GM21515 (cell line): ENCODE measurements at regions not wholly inside any gene's neighbourhood (a gene's known extent, or its start where the extent isn't known, plus 50 kb on each side); places are given as distances from the start of the nearest gene placed in this dataset.
"Not testable (repeated sequence)": the region's sequence is repeated elsewhere in the genome, so short reads cannot be mapped to it uniquely, and the experiment has no call there.

Experiments used
- ATAC-seq: cut with Tn5 transposase; IDR thresholded peaks from one replicate; pipeline ENCODE4 v1.9.1; 2021; ENCODE audit not compliant: unreplicated experiment

GRCh38 chr9:16267281-16268066 lies 603.0 kb downstream of the BNC2 start:
- no peak for ATAC-seq

GRCh38 chr9:16268067-16268881 lies 602.2 kb downstream of the BNC2 start:
- no peak for ATAC-seq

GRCh38 chr9:16271967-16272366 lies 598.5 kb downstream of the BNC2 start:
- no peak for ATAC-seq

GRCh38 chr9:16272776-16273175 lies 597.7 kb downstream of the BNC2 start:
- ATAC-seq, result no peak

GRCh38 chr9:16275795-16276624 lies 594.5 kb downstream of the BNC2 start:
- no peak for ATAC-seq

GRCh38 chr9:16276866-16277265 lies 593.6 kb downstream of the BNC2 start:
- no peak for ATAC-seq

- no peak for ATAC-seq
Observed at GRCh38 chr9:16277471-16277960, 593.0 kb downstream of the BNC2 start.

GRCh38 chr9:16278326-16278999 lies 592.0 kb downstream of the BNC2 start:
- ATAC-seq, result no peak

GRCh38 chr9:16281707-16282106 lies 588.8 kb downstream of the BNC2 start:
- no peak for ATAC-seq

GRCh38 chr9:16282216-16282615 lies 588.3 kb downstream of the BNC2 start:
- no peak for ATAC-seq

- ATAC-seq, result no peak
Observed at GRCh38 chr9:16282718-16283117, 587.8 kb downstream of the BNC2 start.

GRCh38 chr9:16286160-16286559 lies 584.3 kb downstream of the BNC2 start:
- ATAC-seq, result no peak

- ATAC-seq, result no peak
Observed at GRCh38 chr9:16289639-16290038, 580.8 kb downstream of the BNC2 start.

- no peak for ATAC-seq
Observed at GRCh38 chr9:16290169-16290568, 580.3 kb downstream of the BNC2 start.

- ATAC-seq, result no peak
Observed at GRCh38 chr9:16291921-16292320, 578.5 kb downstream of the BNC2 start.

GRCh38 chr9:16293610-16294009 lies 576.9 kb downstream of the BNC2 start:
- ATAC-seq, result no peak

GRCh38 chr9:16294133-16294770 lies 576.2 kb downstream of the BNC2 start:
- ATAC-seq, result no peak

- ATAC-seq, result not testable (repeated sequence)
Observed at GRCh38 chr9:16294940-16295339, 575.5 kb downstream of the BNC2 start.

GRCh38 chr9:16299368-16299767 lies 571.1 kb downstream of the BNC2 start:
- not testable (repeated sequence) for ATAC-seq

- no peak for ATAC-seq
Observed at GRCh38 chr9:16303506-16303905, 567.0 kb downstream of the BNC2 start.
